ENCODE measurements at regions not wholly inside any gene's neighbourhood (a gene's known extent, or its start where the extent isn't known, plus 50 kb on each side); places are given as distances from the start of the nearest gene placed in this dataset.

GRCh38 chr3:72488738-72489035, 359.6 kb downstream of the SHQ1 start:
- DNase-seq (ENCODE audit: low read depth) (peak; percentile 74), FAIRE-seq (no peak)
- Histone ChIP-seq H4K20me1 (ENCODE audit: insufficient read depth, low read length) (no peaks in the 10 kb centered on the region), H3K79me2 (ENCODE audit: insufficient read depth, low read length) (no peaks in the 10 kb centered on the region), H3K27me3 (ENCODE audit: insufficient read depth, low read length) (no peaks in the 10 kb centered on the region), H3K36me3 (ENCODE audit: insufficient read depth, low read length) (no peaks in the 10 kb centered on the region), H3K4me2 (ENCODE audit: low read length) (peak overlapping the region; percentile 75), H3K27ac (ENCODE audit: low read depth, low read length) (no peak overlapping the region), H2AFZ (ENCODE audit: low read depth, low read length) (no peak overlapping the region), H3K4me1 (ENCODE audit: insufficient read depth, low read length) (peaks cover 36% of the 10 kb centered on the region), H3K4me3 (ENCODE audit: insufficient read depth, low read depth, low read length) (no peak overlapping the region), H3K9me3 (ENCODE audit: insufficient read depth, low read depth, low read length) (no peaks in the 10 kb centered on the region), H3K9ac (ENCODE audit: low read length) (no peak overlapping the region)
- Mint-ChIP-seq H3K9me3 (ENCODE audit: unreplicated experiment) (no peaks in the 10 kb centered on the region), H3K4me3 (ENCODE audit: unreplicated experiment) (peak overlapping the region; percentile 22), H3K27me3 (ENCODE audit: low read depth, unreplicated experiment) (no peaks in the 10 kb centered on the region), H3K4me1 (ENCODE audit: low read depth, unreplicated experiment) (peaks cover 37% of the 10 kb centered on the region), H3K27ac (ENCODE audit: unreplicated experiment) (peak overlapping the region; percentile 73), H3K36me3 (ENCODE audit: low read depth, unreplicated experiment) (no peaks in the 10 kb centered on the region)
- TF ChIP-seq CTCF (IDR thresholded peaks at IDR 0.05; ENCODE audit: insufficient read depth, low read depth, low read length), result no peak
- TF ChIP-seq EZH2 (IDR thresholded peaks at IDR 0.05; ENCODE audit: insufficient read depth, low read length), result no peak

GRCh38 chr3:72487946-72488737, 360.1 kb downstream of the SHQ1 start:
- H3K79me2 ChIP-seq (ENCODE audit: insufficient read depth, low read length), result no peaks in the 10 kb centered on the region
- no peak for FAIRE-seq
- peaks cover 36% of the 10 kb centered on the region for H3K4me1 ChIP-seq (ENCODE audit: insufficient read depth, low read length)
- TF ChIP-seq CTCF (IDR thresholded peaks at IDR 0.05; ENCODE audit: insufficient read depth, low read depth, low read length) (no peak), EZH2 (IDR thresholded peaks at IDR 0.05; ENCODE audit: insufficient read depth, low read length) (no peak)
- Mint-ChIP-seq H3K27ac (ENCODE audit: unreplicated experiment) (peak overlapping the region; percentile 88), H3K4me3 (ENCODE audit: unreplicated experiment) (peak overlapping the region; percentile 22), H3K4me1 (ENCODE audit: low read depth, unreplicated experiment) (peaks cover 39% of the 10 kb centered on the region), H3K36me3 (ENCODE audit: low read depth, unreplicated experiment) (no peaks in the 10 kb centered on the region), H3K27me3 (ENCODE audit: low read depth, unreplicated experiment) (no peaks in the 10 kb centered on the region), H3K9me3 (ENCODE audit: unreplicated experiment) (no peaks in the 10 kb centered on the region)
- no peaks in the 10 kb centered on the region for H3K9me3 ChIP-seq (ENCODE audit: insufficient read depth, low read depth, low read length)
- no peaks in the 10 kb centered on the region for H3K36me3 ChIP-seq (ENCODE audit: insufficient read depth, low read length)
- peak overlapping the region; percentile 75 for H3K4me2 ChIP-seq (ENCODE audit: low read length)
- H3K27ac ChIP-seq (ENCODE audit: low read depth, low read length), result peak overlapping the region; percentile 52
- peak overlapping the region; percentile 39 for H2AFZ ChIP-seq (ENCODE audit: low read depth, low read length)
- no peaks in the 10 kb centered on the region for H3K27me3 ChIP-seq (ENCODE audit: insufficient read depth, low read length)
- peak; percentile 19 for DNase-seq (ENCODE audit: low read depth)
- H4K20me1 ChIP-seq (ENCODE audit: insufficient read depth, low read length), result no peaks in the 10 kb centered on the region
- peak overlapping the region; percentile 56 for H3K9ac ChIP-seq (ENCODE audit: low read length)
- H3K4me3 ChIP-seq (ENCODE audit: insufficient read depth, low read depth, low read length), result no peak overlapping the region

GRCh38 chr3:72487078-72487765, 361.0 kb downstream of the SHQ1 start:
- Histone ChIP-seq H3K4me2 (ENCODE audit: low read length) (peak overlapping the region; percentile 75), H3K27ac (ENCODE audit: low read depth, low read length) (peak overlapping the region; percentile 52), H3K4me1 (ENCODE audit: insufficient read depth, low read length) (peaks cover 38% of the 10 kb centered on the region), H3K79me2 (ENCODE audit: insufficient read depth, low read length) (no peaks in the 10 kb centered on the region), H3K9me3 (ENCODE audit: insufficient read depth, low read depth, low read length) (no peaks in the 10 kb centered on the region), H2AFZ (ENCODE audit: low read depth, low read length) (peak overlapping the region; percentile 39), H4K20me1 (ENCODE audit: insufficient read depth, low read length) (no peaks in the 10 kb centered on the region), H3K27me3 (ENCODE audit: insufficient read depth, low read length) (no peaks in the 10 kb centered on the region), H3K4me3 (ENCODE audit: insufficient read depth, low read depth, low read length) (no peak overlapping the region), H3K36me3 (ENCODE audit: insufficient read depth, low read length) (no peaks in the 10 kb centered on the region), H3K9ac (ENCODE audit: low read length) (peak overlapping the region; percentile 56)
- TF ChIP-seq EZH2 (IDR thresholded peaks at IDR 0.05; ENCODE audit: insufficient read depth, low read length) (no peak), CTCF (IDR thresholded peaks at IDR 0.05; ENCODE audit: insufficient read depth, low read depth, low read length) (no peak)
- no peaks in the 10 kb centered on the region for H3K36me3 Mint-ChIP-seq (ENCODE audit: low read depth, unreplicated experiment)
- no peaks in the 10 kb centered on the region for H3K9me3 Mint-ChIP-seq (ENCODE audit: unreplicated experiment)
- no peaks in the 10 kb centered on the region for H3K27me3 Mint-ChIP-seq (ENCODE audit: low read depth, unreplicated experiment)
- H3K27ac Mint-ChIP-seq (ENCODE audit: unreplicated experiment), result peak overlapping the region; percentile 88
- DNase-seq (ENCODE audit: low read depth) (peak; percentile 88), FAIRE-seq (peak; percentile 29)
- H3K4me3 Mint-ChIP-seq (ENCODE audit: unreplicated experiment), result no peak overlapping the region
- peaks cover 39% of the 10 kb centered on the region for H3K4me1 Mint-ChIP-seq (ENCODE audit: low read depth, unreplicated experiment)

Data from astrocyte (in vitro differentiated cells and primary cell).